ENCODE measurements at regions not wholly inside any gene's neighbourhood (a gene's known extent, or its start where the extent isn't known, plus 50 kb on each side); places are given as distances from the start of the nearest gene placed in this dataset.

DNA sequence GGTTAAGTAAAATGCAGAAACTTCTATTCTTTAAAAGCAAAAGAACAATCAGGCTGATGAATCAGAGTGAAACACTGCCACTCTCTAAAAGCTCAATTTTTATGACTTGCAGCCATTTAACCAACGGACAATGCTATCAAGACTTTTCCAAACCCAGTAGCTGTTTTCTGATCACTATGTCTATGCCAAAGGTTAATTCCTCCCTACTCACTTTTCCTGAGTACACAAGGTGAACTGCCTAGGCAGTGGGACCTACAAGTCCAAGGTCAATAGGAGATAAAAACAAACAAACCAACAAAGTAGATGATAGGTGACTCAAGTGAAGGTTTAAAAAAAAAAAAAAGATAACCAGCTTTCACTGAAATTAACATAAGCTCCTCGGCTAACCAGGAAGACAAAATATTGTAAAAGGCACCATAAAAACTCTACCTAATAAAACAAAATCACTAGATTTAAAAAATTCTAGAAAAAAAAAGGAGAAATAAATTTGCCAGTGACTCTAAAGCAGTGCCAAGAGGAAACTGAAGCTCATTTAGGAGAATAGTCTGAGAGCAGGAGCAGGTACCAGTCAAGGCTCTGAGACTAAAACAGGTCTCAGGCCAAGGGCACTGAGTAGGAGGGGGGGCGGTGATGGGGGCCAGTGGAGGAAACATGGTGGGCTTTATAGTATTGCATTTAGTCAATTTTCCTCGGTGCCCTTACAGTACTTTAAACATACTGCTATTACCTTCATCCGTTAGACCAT, 134.1 kb upstream of the DLGAP1 start:
- TF ChIP-seq, protein P1, sequence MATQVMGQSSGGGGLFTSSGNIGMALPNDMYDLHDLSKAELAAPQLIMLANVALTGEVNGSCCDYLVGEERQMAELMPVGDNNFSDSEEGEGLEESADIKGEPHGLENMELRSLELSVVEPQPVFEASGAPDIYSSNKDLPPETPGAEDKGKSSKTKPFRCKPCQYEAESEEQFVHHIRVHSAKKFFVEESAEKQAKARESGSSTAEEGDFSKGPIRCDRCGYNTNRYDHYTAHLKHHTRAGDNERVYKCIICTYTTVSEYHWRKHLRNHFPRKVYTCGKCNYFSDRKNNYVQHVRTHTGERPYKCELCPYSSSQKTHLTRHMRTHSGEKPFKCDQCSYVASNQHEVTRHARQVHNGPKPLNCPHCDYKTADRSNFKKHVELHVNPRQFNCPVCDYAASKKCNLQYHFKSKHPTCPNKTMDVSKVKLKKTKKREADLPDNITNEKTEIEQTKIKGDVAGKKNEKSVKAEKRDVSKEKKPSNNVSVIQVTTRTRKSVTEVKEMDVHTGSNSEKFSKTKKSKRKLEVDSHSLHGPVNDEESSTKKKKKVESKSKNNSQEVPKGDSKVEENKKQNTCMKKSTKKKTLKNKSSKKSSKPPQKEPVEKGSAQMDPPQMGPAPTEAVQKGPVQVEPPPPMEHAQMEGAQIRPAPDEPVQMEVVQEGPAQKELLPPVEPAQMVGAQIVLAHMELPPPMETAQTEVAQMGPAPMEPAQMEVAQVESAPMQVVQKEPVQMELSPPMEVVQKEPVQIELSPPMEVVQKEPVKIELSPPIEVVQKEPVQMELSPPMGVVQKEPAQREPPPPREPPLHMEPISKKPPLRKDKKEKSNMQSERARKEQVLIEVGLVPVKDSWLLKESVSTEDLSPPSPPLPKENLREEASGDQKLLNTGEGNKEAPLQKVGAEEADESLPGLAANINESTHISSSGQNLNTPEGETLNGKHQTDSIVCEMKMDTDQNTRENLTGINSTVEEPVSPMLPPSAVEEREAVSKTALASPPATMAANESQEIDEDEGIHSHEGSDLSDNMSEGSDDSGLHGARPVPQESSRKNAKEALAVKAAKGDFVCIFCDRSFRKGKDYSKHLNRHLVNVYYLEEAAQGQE (IDR thresholded peaks at IDR 0.05; ENCODE audit: low read depth): no peak
- TF ChIP-seq CEBPB (IDR thresholded peaks at IDR 0.05): no peak
- no peak for TF ChIP-seq TCF12 (IDR thresholded peaks at IDR 0.05; ENCODE audit: low read depth)
- no peak for TF ChIP-seq EP300 (IDR thresholded peaks at IDR 0.05; ENCODE audit: borderline replicate concordance)
